Transverse colon (tissue), 4 donors: ENCODE measurements at regions not wholly inside any gene's neighbourhood (a gene's known extent, or its start where the extent isn't known, plus 50 kb on each side); places are given as distances from the start of the nearest gene placed in this dataset.

ENCODE experiments used
- CTCF ChIP-seq, 5 experiments: fragments of 200-600 bp in 3 of 5; fragments of 450-650 bp in 2 of 5; sonication (generic) in 3 of 5; IDR thresholded peaks; 1 replicate in 2 of 5; 2 replicates in 3 of 5; pipeline ENCODE4 v1.5.1; 2016 to 2017; ENCODE audit warnings: antibody characterized with exemption in 5 of 5, inconsistent platforms in 3 of 5, mild to moderate bottlenecking in 2 of 5, moderate library complexity in 1 of 5
- EP300 ChIP-seq: sonication (generic); formaldehyde crosslinking; IDR thresholded peaks from one replicate; pipeline ENCODE4 v1.6.1; 2017; ENCODE audit warnings: antibody characterized with exemption, low read depth
- POLR2A ChIP-seq: fragments of 450-650 bp; IDR thresholded peaks from one replicate; pipeline ENCODE4 v1.6.1; 2016; ENCODE audit warnings: antibody characterized with exemption, mild to moderate bottlenecking, moderate library complexity
- POLR2AphosphoS5 ChIP-seq, 3 donors: sonication (generic); formaldehyde crosslinking; IDR thresholded peaks; one replicate each; pipeline ENCODE4 v1.6.1; 2016; ENCODE audit warnings: antibody characterized with exemption in 3 of 3

- TF ChIP-seq CTCF (IDR thresholded peaks at IDR 0.05), result no peak
- TF ChIP-seq POLR2A, result no peak
- no peak for TF ChIP-seq EP300
- TF ChIP-seq POLR2AphosphoS5 (IDR thresholded peaks at IDR 0.05), result no peak
These were observed 265.5 kb downstream of the ZNF608 start for GRCh38 chr5:124480964-124481363.
